ENCODE measurements at regions not wholly inside any gene's neighbourhood (a gene's known extent, or its start where the extent isn't known, plus 50 kb on each side); places are given as distances from the start of the nearest gene placed in this dataset.

- WGBS, 2 donors: 73 to 80% methylated on average over 11 of the region's 11 CpGs
- ATAC-seq (ENCODE audit: insufficient read depth, low FRiP score): no peak
- no peak for TF ChIP-seq CTCF (IDR thresholded peaks at IDR 0.05; ENCODE audit: control extremely low read depth, extremely low read depth)
- DNase-seq: no peak
- Histone ChIP-seq H3K27me3 (ENCODE audit: control insufficient read depth in 3 of 3, insufficient read depth in 3 of 3, low read length in 2 of 3) (peaks cover 0 to 14% (median 3%) of the 10 kb centered on the region in 3 donors), H3K36me3 (ENCODE audit: control insufficient read depth in 4 of 4, insufficient read depth in 4 of 4, low read length in 4 of 4) (no peaks in the 10 kb centered on the region), H3K4me3 (no peak overlapping the region), H3K4me1 (ENCODE audit: control insufficient read depth in 5 of 5, insufficient read depth in 5 of 5, low read length in 5 of 5) (peaks cover 0 to 3% (median 2%) of the 10 kb centered on the region in 5 donors), H3K9me3 (ENCODE audit: control insufficient read depth in 4 of 4, insufficient read depth in 3 of 4, low read length in 3 of 4) (no peaks in the 10 kb centered on the region), H3K9ac (ENCODE audit: insufficient read depth in 1 of 2, low read length in 2 of 2) (no peak overlapping the region), H3K27ac (ENCODE audit: low read depth in 1 of 2, low read length in 1 of 2) (no peak overlapping the region)
These were observed 253.0 kb upstream of the PPP2R2D start for GRCh38 chr10:131647789-131648188.

- no peak for DNase-seq
- no peak overlapping the region for H3K4me3 ChIP-seq
- peaks cover 0 to 2% (median 0%) of the 10 kb centered on the region in 4 donors for H3K9me3 ChIP-seq (ENCODE audit: control insufficient read depth in 4 of 4, insufficient read depth in 3 of 4, low read length in 3 of 4)
- H3K4me1 ChIP-seq (ENCODE audit: control insufficient read depth in 5 of 5, insufficient read depth in 5 of 5, low read length in 5 of 5): peaks cover 0 to 3% (median 2%) of the 10 kb centered on the region in 5 donors
- no peak for TF ChIP-seq CTCF (IDR thresholded peaks at IDR 0.05; ENCODE audit: control extremely low read depth, extremely low read depth)
- H3K36me3 ChIP-seq (ENCODE audit: control insufficient read depth in 4 of 4, insufficient read depth in 4 of 4, low read length in 4 of 4): no peaks in the 10 kb centered on the region
- H3K27me3 ChIP-seq (ENCODE audit: control insufficient read depth in 3 of 3, insufficient read depth in 3 of 3, low read length in 2 of 3): peaks cover 0 to 15% (median 3%) of the 10 kb centered on the region in 3 donors
- no peak for ATAC-seq (ENCODE audit: insufficient read depth, low FRiP score)
- WGBS, 2 donors: 66 to 71% methylated on average over 8 of the region's 8 CpGs
- no peak overlapping the region for H3K27ac ChIP-seq (ENCODE audit: low read depth in 1 of 2, low read length in 1 of 2)
- H3K9ac ChIP-seq (ENCODE audit: insufficient read depth in 1 of 2, low read length in 2 of 2): no peak overlapping the region
These were observed 252.3 kb upstream of the PPP2R2D start for GRCh38 chr10:131648386-131649020.

GRCh38 chr10:131649617-131650016 is 251.2 kb upstream of the PPP2R2D start:
- 45 to 64% methylated on average over 6 of the region's 6 CpGs for WGBS, 2 donors
- peaks cover 0 to 2% (median 0%) of the 10 kb centered on the region in 4 donors for H3K9me3 ChIP-seq (ENCODE audit: control insufficient read depth in 4 of 4, insufficient read depth in 3 of 4, low read length in 3 of 4)
- H3K36me3 ChIP-seq (ENCODE audit: control insufficient read depth in 4 of 4, insufficient read depth in 4 of 4, low read length in 4 of 4): no peaks in the 10 kb centered on the region
- peaks cover 0 to 15% (median 3%) of the 10 kb centered on the region in 3 donors for H3K27me3 ChIP-seq (ENCODE audit: control insufficient read depth in 3 of 3, insufficient read depth in 3 of 3, low read length in 2 of 3)
- H3K4me1 ChIP-seq (ENCODE audit: control insufficient read depth in 5 of 5, insufficient read depth in 5 of 5, low read length in 5 of 5): peaks cover 0 to 3% (median 2%) of the 10 kb centered on the region in 5 donors
- H3K9ac ChIP-seq (ENCODE audit: insufficient read depth in 1 of 2, low read length in 2 of 2): no peak overlapping the region
- no peak overlapping the region for H3K4me3 ChIP-seq
- no peak overlapping the region for H3K27ac ChIP-seq (ENCODE audit: low read depth in 1 of 2, low read length in 1 of 2)
- ATAC-seq (ENCODE audit: insufficient read depth, low FRiP score) (no peak), DNase-seq (no peak)
- TF ChIP-seq CTCF (IDR thresholded peaks at IDR 0.05; ENCODE audit: control extremely low read depth, extremely low read depth): no peak
